ENCODE measurements at regions not wholly inside any gene's neighbourhood (a gene's known extent, or its start where the extent isn't known, plus 50 kb on each side); places are given as distances from the start of the nearest gene placed in this dataset.

DNA sequence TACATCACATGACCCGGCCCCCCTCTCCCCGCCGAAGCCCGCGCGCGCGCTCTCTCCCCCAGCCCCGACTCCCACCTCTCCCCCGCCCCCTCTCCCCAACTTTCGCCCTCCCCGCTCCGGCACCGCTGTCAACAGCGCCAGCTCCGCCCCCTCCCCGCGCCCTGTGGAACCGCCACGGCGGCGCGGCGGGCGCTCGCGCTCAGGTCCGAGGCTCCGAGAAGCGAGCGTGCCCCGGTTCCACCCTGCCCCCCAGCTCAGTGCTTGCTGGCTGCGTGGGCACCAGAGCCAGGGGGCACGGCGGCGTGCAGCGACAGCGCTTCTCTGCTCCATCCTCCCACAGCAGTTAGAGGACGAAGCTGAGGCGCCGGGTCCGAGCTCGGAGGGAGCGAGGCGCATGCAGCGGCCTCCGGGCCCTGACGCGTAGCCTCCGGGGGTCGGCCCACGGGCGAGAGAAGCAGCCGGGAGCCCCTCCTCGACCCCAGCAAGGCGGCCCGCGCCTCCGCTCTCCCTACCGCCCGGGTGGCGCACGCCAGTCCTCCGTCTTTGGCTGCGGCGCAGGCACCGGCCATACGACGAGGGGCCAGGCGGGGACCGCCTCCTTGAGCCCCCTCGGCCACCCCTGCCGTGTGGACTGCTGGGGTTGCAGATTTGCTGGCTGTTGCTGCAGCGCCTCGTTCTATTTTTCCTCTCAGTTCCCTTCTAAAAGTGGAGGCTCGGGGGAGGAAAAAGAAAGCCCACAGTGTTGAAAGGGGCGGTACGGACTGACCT, 109.5 kb downstream of the KCNRG start:
- peak in 1 of 2 donors; percentile 55 for TF ChIP-seq POLR2A (IDR thresholded peaks at IDR 0.05)
- TF ChIP-seq, protein P1, sequence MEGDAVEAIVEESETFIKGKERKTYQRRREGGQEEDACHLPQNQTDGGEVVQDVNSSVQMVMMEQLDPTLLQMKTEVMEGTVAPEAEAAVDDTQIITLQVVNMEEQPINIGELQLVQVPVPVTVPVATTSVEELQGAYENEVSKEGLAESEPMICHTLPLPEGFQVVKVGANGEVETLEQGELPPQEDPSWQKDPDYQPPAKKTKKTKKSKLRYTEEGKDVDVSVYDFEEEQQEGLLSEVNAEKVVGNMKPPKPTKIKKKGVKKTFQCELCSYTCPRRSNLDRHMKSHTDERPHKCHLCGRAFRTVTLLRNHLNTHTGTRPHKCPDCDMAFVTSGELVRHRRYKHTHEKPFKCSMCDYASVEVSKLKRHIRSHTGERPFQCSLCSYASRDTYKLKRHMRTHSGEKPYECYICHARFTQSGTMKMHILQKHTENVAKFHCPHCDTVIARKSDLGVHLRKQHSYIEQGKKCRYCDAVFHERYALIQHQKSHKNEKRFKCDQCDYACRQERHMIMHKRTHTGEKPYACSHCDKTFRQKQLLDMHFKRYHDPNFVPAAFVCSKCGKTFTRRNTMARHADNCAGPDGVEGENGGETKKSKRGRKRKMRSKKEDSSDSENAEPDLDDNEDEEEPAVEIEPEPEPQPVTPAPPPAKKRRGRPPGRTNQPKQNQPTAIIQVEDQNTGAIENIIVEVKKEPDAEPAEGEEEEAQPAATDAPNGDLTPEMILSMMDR (IDR thresholded peaks at IDR 0.05) = no peak

Measured in lower leg skin (tissue), 3 donors.